Upper lobe of right lung (tissue), 1 donor: ENCODE measurements at regions not wholly inside any gene's neighbourhood (a gene's known extent, or its start where the extent isn't known, plus 50 kb on each side); places are given as distances from the start of the nearest gene placed in this dataset.

Experiments
- ATAC-seq: fragments of 200-7000 bp; cut with Tn5 transposase; one replicate; pipeline ENCODE4 v1.9.1; 2020; ENCODE audit warnings: mild to moderate bottlenecking, moderate library complexity
- DNase-seq: peaks from one replicate; pipeline ENCODE4 v3.0.0-alpha.2; 2020
- H3K27ac ChIP-seq: fragments of 200-600 bp; one replicate; pipeline ENCODE4 v1.8.0; 2022
- H3K27me3 ChIP-seq: fragments of 200-600 bp; one replicate; pipeline ENCODE4 v1.8.0; 2022; ENCODE audit warnings: mild to moderate bottlenecking
- H3K36me3 ChIP-seq: fragments of 200-600 bp; one replicate; pipeline ENCODE4 v1.8.0; 2022
- H3K4me1 ChIP-seq: fragments of 200-600 bp; one replicate; pipeline ENCODE4 v1.8.0; 2022
- H3K4me3 ChIP-seq: fragments of 200-600 bp; one replicate; pipeline ENCODE4 v1.8.0; 2022; ENCODE audit warnings: mild to moderate bottlenecking
- H3K9me3 ChIP-seq: fragments of 200-600 bp; one replicate; pipeline ENCODE4 v1.8.0; 2022
- intact Hi-C: fragments of 100-400 bp; cut with DNase I; formaldehyde crosslinking; loops from one replicate; pipeline ENCODE4 v1.11.0; 2022
- TF ChIP-seq, protein P1 (sequence below): fragments of 200-600 bp; IDR thresholded peaks from one replicate; pipeline ENCODE4 v1.8.0; 2022; ENCODE audit warnings: antibody characterized with exemption
- donor health status: DM: no; HTN: yes; CAD: no; lungs with severe emphysema.

DNA sequence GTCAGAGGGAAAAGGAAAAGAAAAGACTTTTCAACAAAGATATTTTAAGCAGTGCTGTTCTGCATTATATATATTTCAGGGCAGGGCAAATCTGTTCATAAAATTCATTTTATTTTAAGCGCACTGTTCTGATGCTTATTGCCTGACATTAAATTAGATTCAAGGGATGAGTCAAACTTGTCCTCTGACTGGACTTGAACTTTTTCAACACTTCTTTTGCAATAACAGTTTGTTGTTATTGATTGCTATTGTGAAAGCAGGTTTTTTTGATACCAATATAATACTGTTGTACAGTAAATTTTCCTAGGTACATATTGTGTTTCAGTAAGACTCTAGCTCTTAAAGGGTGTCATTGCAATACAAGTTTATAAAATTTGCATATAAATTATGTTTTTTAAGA is 481.3 kb downstream of the NAF1 start:
- Histone ChIP-seq H3K27ac (no peak overlapping the region), H3K36me3 (no peaks in the 10 kb centered on the region), H3K27me3 (no peaks in the 10 kb centered on the region), H3K4me3 (no peak overlapping the region), H3K4me1 (no peaks in the 10 kb centered on the region), H3K9me3 (no peaks in the 10 kb centered on the region)
- ATAC-seq (no peak), DNase-seq (no peak)
- intact Hi-C loops: no loop called here
- TF ChIP-seq, protein P1, sequence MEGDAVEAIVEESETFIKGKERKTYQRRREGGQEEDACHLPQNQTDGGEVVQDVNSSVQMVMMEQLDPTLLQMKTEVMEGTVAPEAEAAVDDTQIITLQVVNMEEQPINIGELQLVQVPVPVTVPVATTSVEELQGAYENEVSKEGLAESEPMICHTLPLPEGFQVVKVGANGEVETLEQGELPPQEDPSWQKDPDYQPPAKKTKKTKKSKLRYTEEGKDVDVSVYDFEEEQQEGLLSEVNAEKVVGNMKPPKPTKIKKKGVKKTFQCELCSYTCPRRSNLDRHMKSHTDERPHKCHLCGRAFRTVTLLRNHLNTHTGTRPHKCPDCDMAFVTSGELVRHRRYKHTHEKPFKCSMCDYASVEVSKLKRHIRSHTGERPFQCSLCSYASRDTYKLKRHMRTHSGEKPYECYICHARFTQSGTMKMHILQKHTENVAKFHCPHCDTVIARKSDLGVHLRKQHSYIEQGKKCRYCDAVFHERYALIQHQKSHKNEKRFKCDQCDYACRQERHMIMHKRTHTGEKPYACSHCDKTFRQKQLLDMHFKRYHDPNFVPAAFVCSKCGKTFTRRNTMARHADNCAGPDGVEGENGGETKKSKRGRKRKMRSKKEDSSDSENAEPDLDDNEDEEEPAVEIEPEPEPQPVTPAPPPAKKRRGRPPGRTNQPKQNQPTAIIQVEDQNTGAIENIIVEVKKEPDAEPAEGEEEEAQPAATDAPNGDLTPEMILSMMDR: no peak

DNA sequence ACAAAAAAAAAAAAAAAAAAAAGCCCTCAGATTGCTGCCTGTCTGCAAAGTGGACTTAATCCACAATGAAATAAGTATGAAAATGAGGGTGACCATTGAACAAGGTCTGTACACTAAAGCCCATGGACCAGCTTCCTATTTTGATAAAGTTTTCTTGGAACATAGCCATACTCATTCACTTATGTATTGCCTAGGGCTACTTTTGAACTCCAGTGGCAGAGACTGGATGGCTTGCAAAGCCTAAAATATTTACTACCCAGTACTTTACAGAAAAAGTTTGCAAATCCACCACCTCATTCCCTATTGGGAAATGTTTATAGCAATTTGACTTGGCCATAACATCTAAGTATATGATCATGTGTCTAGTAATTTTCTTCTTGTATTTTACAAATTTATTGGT is 481.7 kb downstream of the NAF1 start:
- Histone ChIP-seq H3K36me3 (no peaks in the 10 kb centered on the region), H3K4me3 (no peak overlapping the region), H3K27ac (no peak overlapping the region), H3K9me3 (no peaks in the 10 kb centered on the region), H3K4me1 (no peaks in the 10 kb centered on the region), H3K27me3 (no peaks in the 10 kb centered on the region)
- TF ChIP-seq, protein P1: no peak
- intact Hi-C loops: no loop called here
- no peak for ATAC-seq
- no peak for DNase-seq

DNA sequence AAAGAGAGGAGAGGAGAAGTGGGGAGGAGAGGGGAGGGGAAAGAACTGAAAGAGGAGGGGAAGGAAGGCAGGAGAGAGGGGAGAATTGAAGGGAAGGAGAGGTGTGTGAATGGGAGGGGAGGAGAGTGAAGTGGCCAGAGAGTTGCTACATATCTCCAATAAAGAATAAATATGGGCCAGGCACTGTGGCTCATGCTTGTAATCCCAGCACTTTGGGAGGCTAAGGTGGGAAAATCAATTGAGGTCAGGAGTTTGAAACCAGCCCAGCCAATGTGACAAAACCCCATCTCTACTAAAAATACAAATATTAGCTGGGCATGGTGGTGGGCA is 482.4 kb downstream of the NAF1 start:
- Histone ChIP-seq H3K9me3 (no peaks in the 10 kb centered on the region), H3K27me3 (no peaks in the 10 kb centered on the region), H3K27ac (no peak overlapping the region), H3K36me3 (no peaks in the 10 kb centered on the region), H3K4me1 (no peaks in the 10 kb centered on the region), H3K4me3 (no peak overlapping the region)
- DNase-seq: no peak
- ATAC-seq: no peak
- TF ChIP-seq, protein P1: no peak
- intact Hi-C loops: no loop called here

DNA sequence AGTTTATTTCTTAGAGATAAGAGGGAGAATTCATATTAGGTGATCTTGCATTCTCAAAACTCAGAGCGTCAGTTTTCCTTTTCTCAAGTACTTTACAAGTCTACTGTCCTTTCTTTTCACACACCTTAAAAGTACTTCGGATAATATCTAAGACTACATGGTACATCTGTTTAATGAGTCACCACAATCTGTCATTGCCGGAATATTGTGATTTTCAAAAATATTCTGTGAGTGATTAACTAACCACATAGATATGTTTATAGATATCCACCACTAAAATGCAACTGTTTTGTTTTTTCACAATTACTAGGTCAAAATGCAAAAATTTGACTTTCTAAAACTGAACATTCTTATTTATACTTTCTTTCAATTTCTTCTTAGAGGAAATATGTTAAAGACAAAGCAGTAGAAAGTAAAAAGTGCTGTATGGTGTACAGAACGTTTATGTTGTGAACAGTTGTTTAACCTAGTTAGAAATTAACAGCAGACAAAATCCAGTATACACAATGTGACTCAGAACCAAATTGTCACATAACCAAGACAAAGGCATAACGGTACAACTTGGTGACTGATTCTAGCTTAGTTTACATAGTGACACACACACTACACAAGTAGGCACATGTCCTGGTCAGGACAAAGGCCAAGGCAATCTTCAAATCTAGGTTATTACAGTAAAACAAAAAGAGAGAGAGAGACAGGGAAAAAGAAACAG is 482.9 kb downstream of the NAF1 start:
- Histone ChIP-seq H3K27me3 (no peaks in the 10 kb centered on the region), H3K27ac (no peak overlapping the region), H3K4me1 (no peaks in the 10 kb centered on the region), H3K9me3 (no peaks in the 10 kb centered on the region), H3K36me3 (no peaks in the 10 kb centered on the region), H3K4me3 (no peak overlapping the region)
- DNase-seq: no peak
- no peak for ATAC-seq
- TF ChIP-seq, protein P1: no peak
- intact Hi-C loops: no loop called here

DNA sequence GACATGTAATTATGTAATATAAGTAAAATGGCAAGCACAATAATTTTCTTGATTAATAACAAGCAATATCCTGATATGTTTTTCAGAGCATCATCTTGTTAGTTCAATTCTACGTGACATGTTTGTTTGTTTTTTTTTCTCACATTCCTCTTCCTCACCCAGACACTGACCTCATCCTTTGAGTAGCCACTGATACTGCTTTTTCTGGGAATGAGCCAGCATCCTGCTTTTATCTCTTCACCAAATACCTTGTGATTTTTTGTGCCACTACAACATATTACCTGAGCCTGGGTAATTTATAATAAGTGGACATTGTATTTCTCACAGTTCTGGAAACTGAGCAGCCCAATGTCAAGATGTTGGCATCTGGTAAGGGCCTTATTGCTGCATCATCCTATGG is 484.0 kb downstream of the NAF1 start:
- intact Hi-C loops: no loop called here
- no peaks in the 10 kb centered on the region for H3K4me1 ChIP-seq
- no peaks in the 10 kb centered on the region for H3K27me3 ChIP-seq
- ATAC-seq: no peak
- TF ChIP-seq, protein P1: no peak
- H3K36me3 ChIP-seq: no peaks in the 10 kb centered on the region
- H3K4me3 ChIP-seq: no peak overlapping the region
- DNase-seq: no peak
- no peak overlapping the region for H3K27ac ChIP-seq
- H3K9me3 ChIP-seq: no peaks in the 10 kb centered on the region

DNA sequence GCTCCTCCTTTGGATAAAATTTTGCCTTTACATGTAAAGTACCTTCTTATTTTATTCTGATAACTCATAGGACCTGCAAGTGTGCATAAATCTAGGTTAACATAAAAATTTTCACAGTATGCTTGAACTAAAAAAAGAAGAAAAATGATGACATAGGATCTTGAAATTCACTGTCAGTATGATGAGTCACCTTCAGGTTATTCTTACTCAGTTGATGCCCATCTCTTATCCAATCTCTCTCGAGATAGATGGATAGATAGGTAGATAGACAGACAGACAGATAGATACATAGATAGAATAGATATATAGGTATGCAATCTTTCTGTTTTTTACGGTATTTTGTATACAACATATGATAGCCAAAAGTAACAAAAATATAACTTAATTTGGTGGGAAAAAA is 485.5 kb downstream of the NAF1 start:
- no peak for ATAC-seq
- Histone ChIP-seq H3K4me3 (no peak overlapping the region), H3K27me3 (no peaks in the 10 kb centered on the region), H3K9me3 (no peaks in the 10 kb centered on the region), H3K27ac (no peak overlapping the region), H3K4me1 (no peaks in the 10 kb centered on the region), H3K36me3 (no peaks in the 10 kb centered on the region)
- DNase-seq: no peak
- intact Hi-C loops: no loop called here
- TF ChIP-seq, protein P1: no peak
